Mucosa of gallbladder (tissue), 1 donor: ENCODE measurements at regions not wholly inside any gene's neighbourhood (a gene's known extent, or its start where the extent isn't known, plus 50 kb on each side); places are given as distances from the start of the nearest gene placed in this dataset.
A peak's percentile ranks its signal among the peaks of the same experiment; 100 is the strongest.

Source experiments
- DNase-seq: peaks from one replicate; pipeline ENCODE4 v3.0.0-alpha.2; 2020; ENCODE audit warnings: low spot score
- donor health status: DM: no; HTN: no; CAD: no.

DNA sequence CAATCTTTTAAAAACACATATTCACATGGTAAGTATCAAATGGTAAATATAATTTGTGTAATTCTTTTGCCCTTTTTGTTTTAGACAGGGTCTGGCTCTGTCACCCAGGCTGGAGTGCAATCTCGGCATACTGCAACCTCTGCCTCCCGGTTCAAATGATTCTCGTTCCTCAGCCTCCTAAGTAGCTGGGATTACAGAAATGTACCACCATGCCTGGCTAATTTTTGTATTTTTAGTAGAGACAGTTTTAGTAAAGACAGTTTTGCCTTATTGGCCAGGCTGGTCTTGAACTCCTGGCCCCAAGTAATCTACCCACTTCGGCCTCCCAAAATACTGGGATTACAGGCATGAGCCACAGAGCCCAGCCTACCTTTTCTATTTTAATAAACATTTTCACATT lies 182.2 kb downstream of the MYCN start:
- no peak for DNase-seq

DNA sequence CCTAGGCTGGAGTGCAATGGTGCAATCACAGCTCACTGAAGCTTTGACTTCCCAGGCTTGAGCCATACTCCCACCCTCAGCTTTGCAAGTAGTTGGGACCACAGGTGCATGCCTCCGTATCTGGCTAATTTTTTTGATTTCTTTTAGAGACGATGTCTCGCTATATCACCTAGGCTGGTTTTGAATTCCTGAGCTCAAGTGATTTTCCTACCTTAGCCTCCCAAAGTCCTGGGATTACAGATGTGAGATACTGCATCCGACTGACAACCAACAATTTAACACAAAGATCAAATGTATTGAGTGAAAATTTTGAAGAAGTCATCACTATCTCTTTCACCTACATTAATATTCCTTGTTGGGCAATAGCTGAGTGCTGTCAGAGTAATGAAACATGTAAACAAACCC lies 181.6 kb downstream of the MYCN start:
- DNase-seq, result no peak

DNA sequence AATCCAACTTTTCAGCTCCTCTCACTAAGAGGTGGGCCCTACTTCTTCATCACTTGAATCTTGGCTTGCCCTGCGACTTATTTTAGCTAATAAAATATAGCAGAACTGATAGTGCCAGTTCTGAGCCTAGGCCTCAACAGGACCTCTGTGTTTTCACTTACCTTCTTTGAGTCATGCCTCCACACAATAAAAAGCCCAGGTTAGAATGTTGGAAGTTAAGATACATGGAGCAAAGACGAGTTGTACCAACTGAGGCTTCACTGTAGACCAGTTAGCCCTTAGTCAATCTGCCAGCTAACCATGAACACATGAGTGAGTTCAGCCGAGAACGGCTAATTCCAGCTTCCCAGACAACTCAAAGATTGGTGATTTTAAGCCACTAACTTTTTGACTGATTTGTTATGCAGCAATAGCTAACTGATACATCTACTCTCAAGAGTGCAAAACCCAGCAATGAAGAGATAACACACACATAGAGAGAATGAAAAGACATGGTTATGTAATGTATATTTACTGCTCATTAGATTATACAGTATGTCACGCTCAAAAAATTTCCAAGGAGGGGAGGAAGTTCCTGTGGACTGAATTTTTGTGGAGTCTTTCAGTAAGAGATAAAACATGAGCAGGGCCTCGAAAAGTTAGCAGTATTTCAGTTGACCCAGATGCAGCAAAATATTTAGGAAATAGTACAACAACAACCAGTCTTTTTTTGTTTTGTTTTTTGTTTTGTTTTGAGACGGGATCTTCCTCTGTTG lies 181.1 kb downstream of the MYCN start:
- DNase-seq, result no peak

DNA sequence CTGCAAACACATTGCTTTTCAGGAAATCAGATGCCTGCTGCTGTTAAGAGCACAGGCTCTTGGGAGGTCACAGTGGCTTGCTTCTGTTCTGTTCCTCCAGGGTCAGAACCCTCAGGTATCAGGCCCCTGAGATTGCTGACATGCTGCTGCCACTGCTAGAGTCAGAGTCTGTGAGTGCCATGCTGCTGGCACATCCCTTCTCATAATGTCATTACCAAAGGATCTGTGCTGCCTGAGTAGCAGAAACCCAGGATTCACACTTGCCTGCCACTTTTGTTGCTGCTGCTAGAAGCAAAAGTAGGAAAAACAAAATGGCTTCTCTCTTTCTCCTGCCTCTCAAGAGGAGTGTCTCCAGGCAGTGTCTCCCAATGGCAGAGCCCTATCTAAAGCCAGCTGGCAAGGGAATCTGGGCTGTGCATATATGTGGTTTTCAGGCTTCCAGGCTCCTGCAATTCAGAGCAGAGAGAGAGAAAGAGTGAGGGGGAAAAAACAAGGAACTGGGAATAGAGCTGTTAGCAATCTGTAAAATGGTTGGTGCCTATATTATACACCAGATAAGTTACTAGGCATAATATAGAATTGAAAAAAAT lies 180.3 kb downstream of the MYCN start:
- no peak for DNase-seq

DNA sequence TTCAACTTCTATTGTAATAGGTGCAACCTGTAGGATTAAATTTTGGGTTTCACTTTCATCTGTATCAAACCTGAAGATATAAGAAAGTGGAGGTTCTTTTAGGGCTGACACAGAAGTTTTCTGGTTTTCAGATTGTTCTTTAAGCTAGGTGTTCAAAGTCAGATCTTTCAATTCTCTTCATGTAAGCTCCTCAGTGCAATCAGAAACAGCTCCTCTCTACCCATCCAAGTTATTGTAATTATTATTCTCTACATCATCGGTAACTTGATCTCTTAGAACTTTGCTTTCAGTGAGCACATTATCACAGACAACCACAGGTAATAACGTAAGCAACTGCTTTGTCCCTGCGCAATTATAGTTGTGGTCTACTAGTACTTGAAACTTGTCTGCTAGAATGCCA lies 179.4 kb downstream of the MYCN start:
- DNase-seq, result no peak

DNA sequence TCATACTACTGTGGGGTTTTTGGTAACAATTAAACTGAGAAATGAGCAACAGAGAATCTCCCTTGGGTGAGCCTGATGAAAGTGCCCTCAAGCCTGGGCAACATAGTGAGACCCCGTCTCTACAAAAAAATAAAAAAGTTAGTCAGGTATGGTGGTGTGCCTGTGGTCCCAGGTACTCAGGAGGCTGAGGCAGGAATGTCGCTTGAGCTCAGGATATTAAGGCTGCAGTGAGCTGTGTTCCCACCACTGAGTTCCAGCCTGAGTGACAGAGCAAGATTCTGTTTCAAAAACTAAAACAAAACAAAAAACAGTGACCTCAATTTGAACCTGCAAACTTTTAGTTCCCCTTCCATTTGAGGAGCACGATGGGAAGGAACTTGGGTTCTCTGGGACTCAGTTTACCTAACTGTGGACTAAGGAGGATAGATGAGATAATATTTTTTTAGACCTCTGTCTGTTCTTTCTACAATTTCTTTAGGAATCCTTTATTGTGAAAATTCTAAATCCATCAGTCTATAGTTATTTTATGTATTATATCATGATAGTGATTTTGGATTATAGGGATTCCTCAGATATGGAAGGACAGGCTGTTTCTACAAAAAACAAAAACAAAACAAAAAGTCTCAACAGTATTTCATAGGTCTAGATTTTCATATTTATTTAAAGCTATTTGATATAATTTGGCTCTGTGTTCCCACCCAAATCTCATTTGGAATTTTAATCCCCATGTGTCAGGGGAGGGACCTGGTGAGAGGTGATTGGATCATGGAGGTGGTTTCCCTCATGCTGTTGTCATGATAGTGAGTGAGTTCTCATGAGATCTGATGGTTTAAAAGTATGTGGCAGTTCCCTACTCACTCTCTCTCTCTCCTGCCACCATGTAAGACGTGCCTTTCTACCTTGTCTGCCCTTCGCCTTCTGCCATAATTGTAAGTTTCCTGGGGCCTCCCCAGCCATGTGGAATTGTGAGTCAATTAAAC lies 178.6 kb downstream of the MYCN start:
- DNase-seq, result no peak

DNA sequence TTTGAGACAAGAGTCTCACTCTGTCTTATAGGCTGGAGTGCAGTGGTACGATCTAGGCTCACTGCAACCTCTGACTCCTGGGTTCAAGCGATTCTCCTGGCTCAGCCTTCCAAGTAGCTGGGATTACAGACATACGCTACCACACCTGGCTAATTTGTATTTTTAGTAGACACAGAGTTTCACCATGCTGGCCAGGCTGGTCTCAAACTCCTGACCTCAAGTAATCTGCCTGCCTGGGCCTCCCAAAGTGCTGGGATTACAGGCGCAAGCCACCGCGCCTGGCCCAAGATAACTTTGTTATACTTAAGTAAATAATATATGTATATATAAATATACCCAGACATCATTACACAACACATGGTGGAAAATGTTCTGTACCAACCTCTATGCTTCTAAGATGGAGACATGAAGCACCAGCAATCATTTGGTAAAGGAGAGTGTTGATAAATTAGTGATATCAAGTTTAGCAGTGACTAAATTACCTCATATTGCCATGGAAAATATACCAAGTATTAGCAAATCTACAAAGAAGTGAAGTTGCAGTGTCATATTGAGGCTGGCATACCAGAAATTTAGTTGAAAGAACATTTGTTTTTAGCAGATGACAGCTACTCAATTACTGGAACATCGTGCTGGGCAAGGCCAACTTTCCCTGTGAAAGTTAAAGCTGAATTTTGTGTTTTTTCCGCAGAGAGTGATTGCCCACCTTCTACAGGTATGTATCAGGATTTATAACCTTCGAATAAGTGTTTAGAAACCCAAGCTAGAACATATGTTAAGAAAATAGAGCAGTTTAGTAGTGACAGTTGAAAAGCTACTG lies 177.7 kb downstream of the MYCN start:
- no peak for DNase-seq

DNA sequence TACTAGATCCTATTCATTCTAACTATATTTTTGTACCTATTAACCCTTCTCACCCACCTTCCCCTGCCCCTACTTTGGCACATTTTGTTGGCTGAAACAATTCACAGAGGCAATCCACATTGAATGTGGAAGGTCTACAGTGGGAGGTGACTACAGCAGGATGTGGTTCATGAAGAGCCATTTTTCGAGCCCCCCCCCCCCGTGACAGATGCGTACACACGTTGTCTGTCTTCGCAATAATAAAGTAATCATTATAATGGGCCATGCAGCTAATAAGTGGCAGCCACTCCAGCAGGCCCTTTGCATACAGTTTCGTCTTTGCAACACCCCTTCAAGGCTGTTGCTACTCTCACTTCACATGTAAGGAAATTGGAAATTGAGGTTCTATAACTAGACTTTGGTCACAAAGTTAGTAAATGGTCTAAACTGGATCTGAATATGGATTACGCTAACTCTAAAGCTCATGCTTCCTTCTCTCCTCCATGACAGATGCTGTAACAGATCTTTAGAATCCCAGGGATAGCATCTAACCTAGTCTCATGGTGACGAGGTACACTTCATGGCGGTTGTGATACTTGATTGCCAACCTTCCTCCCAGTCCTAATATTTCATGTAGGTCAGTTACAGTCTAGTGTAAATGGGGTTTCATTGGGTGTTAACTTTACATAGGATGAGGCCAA lies 176.8 kb downstream of the MYCN start:
- no peak for DNase-seq

DNA sequence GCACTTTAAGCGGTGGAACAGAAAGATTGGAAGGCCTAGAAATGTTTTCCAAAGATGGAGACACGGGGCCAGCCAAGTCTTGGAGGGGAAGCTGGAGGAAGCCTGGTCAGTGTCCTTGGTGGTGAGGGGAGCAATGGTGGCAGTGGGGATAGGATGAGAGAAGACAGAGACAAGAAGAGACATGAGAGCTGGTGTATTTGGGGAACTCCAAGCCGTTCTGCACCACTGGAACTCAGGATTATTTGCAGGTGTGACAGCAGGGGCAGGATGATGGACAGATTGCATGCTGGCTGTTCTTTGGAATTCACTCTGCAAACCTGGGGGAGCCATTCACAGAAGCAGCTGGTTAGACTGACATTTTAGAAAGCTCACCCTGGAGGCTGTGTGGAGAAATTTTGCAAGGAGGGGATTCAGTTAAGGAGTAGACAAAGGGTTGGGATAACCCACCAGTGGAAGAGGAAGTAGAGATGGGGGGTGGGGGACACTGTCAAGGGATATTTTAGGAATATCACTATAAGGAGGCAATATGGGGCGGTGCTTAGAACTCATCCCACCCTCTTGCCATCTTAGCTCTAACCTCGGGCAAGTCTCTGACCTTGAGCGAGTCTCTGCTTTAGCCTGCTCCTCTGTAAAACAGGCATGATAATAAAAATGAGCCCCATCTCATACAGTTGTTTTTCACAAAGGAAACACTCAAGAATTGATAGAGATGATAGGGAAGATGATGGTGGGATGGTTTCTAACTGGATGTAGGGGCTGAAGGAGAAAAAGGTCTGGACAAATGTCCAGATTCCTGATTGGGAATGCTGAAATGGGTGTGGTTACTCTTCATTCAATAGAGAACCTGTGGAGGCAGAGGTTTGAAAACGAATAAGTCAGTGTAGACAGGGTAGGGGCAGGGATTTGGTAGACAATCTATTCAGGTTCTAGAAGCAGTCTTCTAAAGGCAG lies 175.8 kb downstream of the MYCN start:
- no peak for DNase-seq

DNA sequence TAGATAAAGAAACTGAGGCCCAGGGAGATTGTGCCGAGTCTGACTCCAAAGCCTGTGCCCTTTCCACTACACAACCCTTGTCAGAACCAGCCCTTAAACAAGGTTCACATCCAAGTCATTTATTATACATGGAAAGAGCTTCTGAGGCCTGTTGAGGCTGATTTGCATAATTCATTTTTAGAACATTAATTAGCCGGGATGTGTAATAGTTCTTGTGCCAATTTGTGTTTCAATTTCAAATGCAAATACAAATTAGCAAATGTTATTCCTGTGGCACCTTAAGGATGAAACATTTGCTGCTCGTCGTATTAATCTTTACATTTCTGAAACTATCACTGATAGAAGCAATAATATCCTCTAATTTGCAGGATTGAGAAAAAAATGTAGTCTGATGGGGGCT lies 174.9 kb downstream of the MYCN start:
- DNase-seq, result no peak

DNA sequence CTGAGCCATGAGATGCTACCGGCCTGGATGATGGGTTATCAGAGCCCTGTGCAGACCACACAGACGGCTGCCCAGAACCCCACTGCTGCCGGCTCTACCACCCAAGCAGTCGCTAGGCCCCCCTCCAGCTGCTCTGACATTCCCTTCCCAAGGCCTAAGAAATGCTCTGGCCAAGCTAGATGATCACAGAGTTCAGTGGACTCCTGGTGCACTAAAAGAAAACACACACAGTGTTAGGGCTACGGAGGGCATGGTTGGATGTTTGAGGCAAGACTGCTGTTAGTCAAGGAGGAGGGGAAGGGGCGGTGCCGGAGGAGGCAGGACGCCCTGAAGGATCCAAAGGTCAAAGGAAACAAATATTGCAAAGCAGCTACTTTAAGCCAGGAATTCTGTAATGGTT lies 174.5 kb downstream of the MYCN start:
- DNase-seq, result peak; percentile 20

DNA sequence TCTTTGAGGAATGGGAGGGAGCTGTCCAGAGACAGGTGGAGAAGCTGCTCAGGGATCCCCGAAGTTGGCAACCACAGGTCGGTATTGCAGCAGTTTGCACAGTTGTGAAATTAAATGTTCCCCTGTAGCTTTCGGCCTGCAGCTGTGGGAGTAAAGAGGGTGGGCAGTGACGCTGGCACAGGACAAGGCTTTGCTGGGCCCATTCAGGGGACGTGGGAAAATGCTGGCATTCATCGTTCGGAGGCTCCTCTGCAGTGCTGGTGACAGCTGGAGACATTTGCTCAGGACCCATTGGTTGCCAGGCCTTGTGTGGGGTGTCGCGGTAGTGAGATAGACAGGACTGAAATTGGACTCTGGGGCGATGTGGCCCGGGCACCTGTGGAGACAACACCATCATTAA lies 173.7 kb downstream of the MYCN start:
- no peak for DNase-seq

DNA sequence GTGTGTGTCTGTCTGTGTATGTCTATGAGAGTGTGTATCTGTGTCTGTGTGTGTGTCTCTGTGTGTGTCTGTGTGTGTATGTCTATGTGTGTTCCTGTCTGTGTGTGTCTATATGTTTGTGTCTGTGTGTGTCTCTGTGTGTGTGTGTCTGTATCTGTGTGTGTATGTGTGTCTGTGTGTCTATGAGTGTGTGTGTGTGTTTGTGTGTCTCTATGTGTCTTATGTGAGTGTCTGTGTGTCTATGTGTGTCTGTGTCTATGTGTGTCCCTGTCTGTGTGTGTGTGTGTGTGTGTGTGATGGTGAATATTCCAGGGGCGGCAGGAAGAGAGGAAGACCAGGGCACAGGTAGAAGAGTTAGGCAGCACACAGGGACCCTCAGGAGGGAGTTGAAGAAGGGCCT lies 173.2 kb downstream of the MYCN start:
- no peak for DNase-seq

DNA sequence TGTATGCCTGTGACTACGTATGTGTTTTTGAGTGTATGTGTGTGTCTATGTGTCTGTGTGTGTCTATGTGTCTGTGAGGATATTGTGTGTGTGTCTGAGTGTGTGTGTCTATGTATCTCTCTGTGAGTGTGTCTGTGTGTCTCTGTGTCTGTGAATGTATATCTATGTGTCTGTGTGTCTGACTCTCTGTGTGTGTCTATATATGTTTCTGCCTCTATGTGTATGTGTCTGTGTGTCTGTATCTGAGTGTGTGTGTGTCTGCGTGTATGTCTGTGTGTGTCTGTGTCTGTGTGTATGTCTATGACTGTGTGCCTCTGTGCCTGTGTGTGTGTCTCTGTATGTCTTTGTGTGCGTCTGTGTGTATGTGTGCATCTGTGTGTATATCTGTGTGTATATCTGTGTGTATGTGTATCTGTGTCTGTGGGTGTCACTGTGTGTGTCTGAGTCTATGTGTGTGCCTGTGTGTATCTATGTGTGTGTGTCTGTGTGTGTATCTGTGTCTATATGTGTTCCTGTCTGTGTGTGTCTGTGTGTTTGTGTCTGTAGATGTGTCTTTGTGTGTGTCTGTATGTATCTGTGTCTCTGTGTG lies 172.7 kb downstream of the MYCN start:
- no peak for DNase-seq

DNA sequence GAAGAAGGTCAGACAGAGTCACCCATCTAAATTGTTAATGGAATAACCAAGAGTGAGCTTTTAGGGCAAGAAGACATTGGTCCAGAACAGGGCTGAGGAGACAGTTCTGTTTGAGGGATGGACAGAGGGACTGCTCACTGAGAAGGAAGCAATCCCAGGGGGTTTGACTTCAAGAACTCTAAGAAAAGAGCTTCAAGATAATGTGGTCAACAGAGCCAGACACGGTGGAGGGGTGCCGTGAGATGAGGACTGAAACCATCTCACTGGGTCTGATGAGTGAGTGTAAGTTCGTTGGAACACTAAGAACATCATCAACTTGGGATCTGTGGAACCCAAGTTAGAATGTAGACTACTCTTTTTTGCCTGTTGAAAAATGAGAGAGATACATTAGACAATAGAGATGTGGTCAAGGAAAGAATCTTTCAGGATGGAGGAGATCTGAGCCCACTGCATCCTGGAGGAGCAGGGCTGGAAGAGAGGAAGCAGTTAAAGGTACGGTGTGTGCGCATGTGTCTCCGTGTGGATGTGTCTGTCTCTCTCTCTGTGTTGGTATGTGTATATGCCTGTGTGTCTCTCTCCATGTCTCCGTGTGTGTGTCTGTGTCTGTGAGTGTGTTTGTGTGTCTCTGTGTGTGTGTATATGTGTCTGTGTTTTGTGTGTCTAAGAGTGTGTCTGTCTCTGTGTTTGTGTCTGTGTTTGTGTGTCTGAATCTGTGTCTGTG lies 172.1 kb downstream of the MYCN start:
- no peak for DNase-seq

DNA sequence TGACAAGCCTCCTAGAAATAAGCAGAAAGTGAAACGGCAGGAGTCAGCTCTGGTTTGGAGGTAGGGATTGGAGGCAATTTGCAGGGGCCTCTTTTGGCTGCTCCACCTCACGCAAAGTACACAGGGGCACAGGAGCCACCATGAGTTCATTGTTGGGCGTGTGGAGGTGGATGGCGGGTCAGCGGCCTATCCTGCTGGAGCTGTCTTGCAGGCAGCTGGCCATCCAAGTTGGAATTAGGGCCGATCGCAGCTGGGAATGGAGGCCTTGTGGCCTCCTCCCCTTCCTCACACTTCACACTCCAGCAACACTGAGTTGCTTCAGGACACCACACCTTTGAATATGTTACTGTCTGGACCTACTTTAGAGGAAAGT lies 171.5 kb downstream of the MYCN start:
- DNase-seq, result no peak

DNA sequence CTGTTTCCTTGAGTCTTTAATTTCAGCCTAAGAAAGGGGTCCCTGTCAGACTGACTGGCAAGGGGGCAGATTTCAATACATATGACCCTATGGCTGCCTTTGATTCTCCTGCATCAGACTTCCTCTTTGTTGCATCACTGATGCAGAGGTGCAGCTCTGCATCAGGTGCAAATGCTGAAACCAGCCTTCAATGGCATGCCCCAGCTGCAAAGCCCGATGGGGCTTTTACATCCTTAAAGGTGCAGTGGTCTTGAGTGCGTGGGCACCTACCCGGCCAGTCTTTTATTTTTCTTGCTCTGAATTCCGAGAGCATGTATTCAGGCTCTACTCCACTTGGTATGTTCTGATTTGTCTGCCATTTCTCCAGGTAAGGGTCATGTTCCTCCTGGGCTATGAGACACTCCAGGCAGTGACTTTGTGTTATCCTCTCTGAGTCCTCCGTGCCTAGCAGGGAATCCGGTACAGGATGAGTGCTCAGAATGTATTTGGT lies 169.5 kb downstream of the MYCN start:
- no peak for DNase-seq

DNA sequence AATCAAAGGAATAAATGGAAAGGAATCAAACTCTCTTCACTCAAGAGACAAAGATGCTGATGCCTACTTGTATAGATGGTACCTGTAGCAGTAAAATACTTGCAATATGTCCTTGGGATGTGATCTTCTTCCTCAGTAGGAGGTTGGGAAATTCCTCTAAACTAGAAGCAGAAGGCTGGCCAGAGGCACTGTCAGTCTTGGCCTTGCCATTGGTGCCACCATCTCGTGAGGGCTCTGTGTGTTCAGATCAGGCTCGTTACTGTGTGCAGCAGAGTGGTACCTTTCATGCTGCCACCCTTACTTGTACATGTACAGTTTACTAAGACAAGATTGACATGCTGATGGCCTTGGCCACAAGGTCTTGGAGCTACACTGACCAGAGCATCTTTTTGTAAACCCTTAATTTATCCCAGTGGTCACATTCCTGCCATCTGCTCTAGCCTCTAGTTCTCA lies 169.0 kb downstream of the MYCN start:
- no peak for DNase-seq

DNA sequence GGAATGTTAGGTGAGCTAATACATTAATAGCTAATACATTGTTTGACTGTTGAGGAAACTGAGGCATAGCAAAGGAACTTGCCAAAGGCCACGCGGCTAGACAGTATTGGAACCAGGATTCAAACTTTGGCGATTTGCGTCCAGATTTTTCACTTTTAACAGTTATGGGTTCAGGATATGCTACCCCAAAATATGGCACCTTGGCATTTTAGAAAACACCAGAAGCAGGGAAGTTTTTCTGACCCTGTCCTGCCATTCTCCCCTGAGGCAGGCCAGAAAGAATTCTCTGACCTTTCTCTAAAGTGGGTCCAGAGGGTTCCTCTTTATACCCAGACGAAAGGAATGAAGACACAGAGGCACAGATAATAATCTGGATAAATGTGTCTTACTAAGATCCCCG lies 166.9 kb downstream of the MYCN start:
- DNase-seq, result no peak
